ENCODE measurements at regions not wholly inside any gene's neighbourhood (a gene's known extent, or its start where the extent isn't known, plus 50 kb on each side); places are given as distances from the start of the nearest gene placed in this dataset.

- H3K27ac ChIP-seq (ENCODE audit: insufficient read depth, low read depth, low read length) = no peak overlapping the region
- DNase-seq (ENCODE audit: low read depth, low spot score) (no peak), FAIRE-seq (no peak)
- no peaks in the 10 kb centered on the region for H4K20me1 ChIP-seq (replicated peaks; ENCODE audit: control insufficient read depth, extremely low read depth, insufficient read depth, low read length)
- TF ChIP-seq CTCF (IDR thresholded peaks at IDR 0.05; ENCODE audit: extremely low read depth in 1 of 2, insufficient read depth in 1 of 2, low read depth in 1 of 2, low read length in 2 of 2) (no peak), MAX (IDR thresholded peaks at IDR 0.05; ENCODE audit: insufficient read depth, insufficient read length) (no peak), POLR2AphosphoS5 (IDR thresholded peaks at IDR 0.05; ENCODE audit: insufficient read depth, low read depth, low read length) (no peak), GATA2 (IDR thresholded peaks at IDR 0.05; ENCODE audit: insufficient read depth, insufficient read length, low read depth, low read length) (no peak), MYC (IDR thresholded peaks at IDR 0.05; ENCODE audit: low read depth, low read length) (no peak), JUN (IDR thresholded peaks at IDR 0.05; ENCODE audit: borderline replicate concordance, insufficient read depth, insufficient read length, low read depth) (no peak), FOS (IDR thresholded peaks at IDR 0.05; ENCODE audit: borderline replicate concordance, insufficient read depth, low read length) (no peak), POLR2A (IDR thresholded peaks at IDR 0.05; ENCODE audit: low read depth, low read length) (no peak), EZH2 (IDR thresholded peaks at IDR 0.05; ENCODE audit: borderline replicate concordance, low read depth, low read length, severe bottlenecking) (no peak)
- intact Hi-C loops (cut with micrococcal nuclease) (no loop called here), dilution Hi-C loops (cut with MboI; ENCODE audit: extremely low pct_ligation_motif_present, low sequenced_read_pairs) (no loop called here)
- no peaks in the 10 kb centered on the region for H3K36me3 ChIP-seq (ENCODE audit: control insufficient read depth in 2 of 2, extremely low read depth in 1 of 2, insufficient read depth in 2 of 2, low read length in 2 of 2)
- POLR2A ChIA-PET = no interaction called here
- no peaks in the 10 kb centered on the region for H3K9me3 ChIP-seq (replicated peaks; ENCODE audit: control insufficient read depth, insufficient read depth, low read length)
- BruUV-seq (replicated peaks) = no TSS peak
- no peaks in the 10 kb centered on the region for H3K27me3 ChIP-seq (ENCODE audit: control insufficient read depth in 2 of 2, insufficient read depth in 2 of 2, low read length in 2 of 2)
- no peak overlapping the region for H3K4me3 ChIP-seq (replicated peaks in 1 of 3; ENCODE audit: insufficient read depth in 1 of 3, low read depth in 1 of 3, low read length in 3 of 3)
- H2AFZ ChIP-seq (ENCODE audit: low read depth, low read length) = no peak overlapping the region
- no peaks in the 10 kb centered on the region for H3K4me1 ChIP-seq (ENCODE audit: control insufficient read depth, extremely low read depth, insufficient read depth, low read length)
- H3K4me2 ChIP-seq (ENCODE audit: insufficient read depth, low read length) = no peak overlapping the region
- no peaks in the 10 kb centered on the region for H3K9me1 ChIP-seq (replicated peaks; ENCODE audit: control insufficient read depth, extremely low read depth, insufficient read depth, low read length)
- H3K9ac ChIP-seq (replicated peaks; ENCODE audit: extremely low read depth, insufficient read depth, low read length) = no peak overlapping the region
- CTCF ChIA-PET = no interaction called here
- no peaks in the 10 kb centered on the region for H3K79me2 ChIP-seq (ENCODE audit: control insufficient read depth, insufficient read depth, low read length)
Measured at GRCh38 chr14:88995437-88996198, 171.2 kb downstream of the TTC8 start.

Measured in endothelial cell of umbilical vein (primary cell).